Lower leg skin (tissue), 4 donors: ENCODE measurements at regions not wholly inside any gene's neighbourhood (a gene's known extent, or its start where the extent isn't known, plus 50 kb on each side); places are given as distances from the start of the nearest gene placed in this dataset.
A peak's percentile ranks its signal among the peaks of the same experiment; 100 is the strongest.

Experiments
- DNase-seq, 2 donors: peaks; one replicate each; pipeline ENCODE4 v3.0.0-alpha.2; 2019; ENCODE audit warnings: low spot score in 2 of 2
- H3K4me3 ChIP-seq: fragments of 200-600 bp; sonication (generic); 2 replicates; pipeline ENCODE4 v1.5.1; 2017; ENCODE audit warnings: mild to moderate bottlenecking, low read depth; ENCODE audit not compliant: poor library complexity, severe bottlenecking
- CTCF ChIP-seq, 3 donors: fragments of 450-650 bp; IDR thresholded peaks; one replicate each; pipeline ENCODE4 v1.5.1; 2016; ENCODE audit warnings: antibody characterized with exemption in 3 of 3, mild to moderate bottlenecking in 3 of 3, moderate library complexity in 2 of 3
- POLR2A ChIP-seq, 2 donors: fragments of 450-650 bp; IDR thresholded peaks; one replicate each; pipeline ENCODE4 v1.6.1; 2016 to 2017; ENCODE audit warnings: antibody characterized with exemption in 2 of 2, mild to moderate bottlenecking in 1 of 2, moderate library complexity in 1 of 2
- WGBS, 2 donors: methylation state at CpG; one replicate each; pipeline ENCODE4 v1.1.5; 2018; 5-methylcytosine and 5-hydroxymethylcytosine counted together
- intact Hi-C: fragments of 100-400 bp; cut with DNase I; formaldehyde crosslinking; loops from one replicate; pipeline ENCODE4 v1.15.0; 2023; ENCODE audit warnings: low total_unique reads

- no peak for TF ChIP-seq POLR2A (IDR thresholded peaks at IDR 0.05)
- no peak for TF ChIP-seq CTCF (IDR thresholded peaks at IDR 0.05)
- WGBS, 2 donors: 73 to 86% methylated on average over 4 to 5 of the region's 5 CpGs
- peak in 1 of 2 donors; percentile 60 for DNase-seq
- intact Hi-C loops: no loop called here
- H3K4me3 ChIP-seq: no peak overlapping the region
Observed at GRCh38 chr2:8437949-8438400, 243.9 kb upstream of the ID2 start.

GRCh38 chr2:8438476-8438875 lies 243.4 kb upstream of the ID2 start:
- TF ChIP-seq CTCF (IDR thresholded peaks at IDR 0.05): no peak
- TF ChIP-seq POLR2A (IDR thresholded peaks at IDR 0.05): no peak
- DNase-seq: peak in 1 of 2 donors; percentile 69
- WGBS, 2 donors: 70 to 74% methylated on average over 3 of the region's 3 CpGs
- intact Hi-C loops: no loop called here
- no peak overlapping the region for H3K4me3 ChIP-seq

- TF ChIP-seq POLR2A (IDR thresholded peaks at IDR 0.05) (no peak), CTCF (IDR thresholded peaks at IDR 0.05) (no peak)
- intact Hi-C loops: no loop called here
- H3K4me3 ChIP-seq: no peak overlapping the region
- peak in 1 of 2 donors; percentile 71 for DNase-seq
- 84 to 86% methylated on average over 7 of the region's 7 CpGs for WGBS, 2 donors
Observed at GRCh38 chr2:8438996-8439395, 242.9 kb upstream of the ID2 start.

GRCh38 chr2:8440029-8440778 lies 241.7 kb upstream of the ID2 start:
- WGBS, 2 donors: 88 to 91% methylated on average over 12 of the region's 12 CpGs
- no peak for TF ChIP-seq POLR2A (IDR thresholded peaks at IDR 0.05)
- peak in 1 of 2 donors; percentile 65 for DNase-seq
- H3K4me3 ChIP-seq: no peak overlapping the region
- intact Hi-C loops: no loop called here

- H3K4me3 ChIP-seq: no peak overlapping the region
- intact Hi-C loops: no loop called here
- DNase-seq: peak in 1 of 2 donors; percentile 50
- 87 to 88% methylated on average over 12 of the region's 12 CpGs for WGBS, 2 donors
- no peak for TF ChIP-seq POLR2A (IDR thresholded peaks at IDR 0.05)
- TF ChIP-seq CTCF (IDR thresholded peaks at IDR 0.05): no peak
Observed at GRCh38 chr2:8441371-8441770, 240.5 kb upstream of the ID2 start.

- DNase-seq: peak in 1 of 2 donors; percentile 52
- H3K4me3 ChIP-seq: no peak overlapping the region
- 59 to 71% methylated on average over 2 of the region's 2 CpGs for WGBS, 2 donors
- intact Hi-C loops: no loop called here
- TF ChIP-seq POLR2A (IDR thresholded peaks at IDR 0.05): no peak
- TF ChIP-seq CTCF (IDR thresholded peaks at IDR 0.05): no peak
Observed at GRCh38 chr2:8441986-8442385, 239.9 kb upstream of the ID2 start.
